NB4 (cell line): ENCODE measurements at regions not wholly inside any gene's neighbourhood (a gene's known extent, or its start where the extent isn't known, plus 50 kb on each side); places are given as distances from the start of the nearest gene placed in this dataset.

Experiments used
- CTCF ChIP-seq: IDR thresholded peaks from one replicate; pipeline ENCODE4 v1.5.1; 2012; ENCODE audit warnings: low read depth, low read length
- MAX ChIP-seq: IDR thresholded peaks from 2 replicates; pipeline ENCODE4 v1.6.1; 2011; ENCODE audit warnings: low read depth, low read length
- POLR2A ChIP-seq: IDR thresholded peaks from 2 replicates; pipeline ENCODE4 v1.6.1; 2011; ENCODE audit warnings: mild to moderate bottlenecking; ENCODE audit not compliant: insufficient read length; ENCODE audit errors: extremely low read depth

- TF ChIP-seq CTCF (no peak), POLR2A (no peak), MAX (no peak)
These were observed 78.4 kb upstream of the RGS21 start for GRCh38 chr1:192238421-192238820.
